Kidney epithelial cell (primary cell): ENCODE measurements at regions not wholly inside any gene's neighbourhood (a gene's known extent, or its start where the extent isn't known, plus 50 kb on each side); places are given as distances from the start of the nearest gene placed in this dataset.

Experiments used
- DNase-seq: peaks from one replicate; pipeline ENCODE4 v3.0.0-alpha.2; 2010; ENCODE audit warnings: low read depth
- H3K27me3 ChIP-seq: 2 replicates; pipeline ENCODE4 v1.6.0; 2011; ENCODE audit warnings: low read length; ENCODE audit not compliant: control insufficient read depth, insufficient read depth
- H3K36me3 ChIP-seq: 2 replicates; pipeline ENCODE4 v1.5.1; 2011; ENCODE audit warnings: low read length; ENCODE audit not compliant: control insufficient read depth, insufficient read depth
- H3K4me3 ChIP-seq: 2 replicates; pipeline ENCODE4 v1.5.1; 2011; ENCODE audit warnings: low read depth, mild to moderate bottlenecking, control low read depth, low read length
- CTCF ChIP-seq: IDR thresholded peaks from 2 replicates; pipeline ENCODE4 v1.5.1; 2011; ENCODE audit warnings: mild to moderate bottlenecking, moderate library complexity, low read length, control low read depth, inconsistent platforms; ENCODE audit not compliant: insufficient read depth, poor library complexity, severe bottlenecking

GRCh38 chr15:97196048-97197014, 764.2 kb upstream of the ARRDC4 start:
- no peak for DNase-seq
- H3K27me3 ChIP-seq: no peaks in the 10 kb centered on the region
- no peak for TF ChIP-seq CTCF
- H3K4me3 ChIP-seq: no peak overlapping the region
- H3K36me3 ChIP-seq: no peaks in the 10 kb centered on the region

- no peak for TF ChIP-seq CTCF
- no peak for DNase-seq
- no peaks in the 10 kb centered on the region for H3K36me3 ChIP-seq
- H3K4me3 ChIP-seq: no peak overlapping the region
- no peaks in the 10 kb centered on the region for H3K27me3 ChIP-seq
Measured at GRCh38 chr15:97199393-97200051, 761.0 kb upstream of the ARRDC4 start.

GRCh38 chr15:97200161-97200560, 760.3 kb upstream of the ARRDC4 start:
- no peaks in the 10 kb centered on the region for H3K27me3 ChIP-seq
- TF ChIP-seq CTCF: no peak
- H3K4me3 ChIP-seq: no peak overlapping the region
- no peaks in the 10 kb centered on the region for H3K36me3 ChIP-seq
- no peak for DNase-seq

GRCh38 chr15:97210277-97210676, 750.2 kb upstream of the ARRDC4 start:
- Histone ChIP-seq H3K36me3 (no peaks in the 10 kb centered on the region), H3K27me3 (no peaks in the 10 kb centered on the region), H3K4me3 (no peak overlapping the region)
- DNase-seq: no peak
- no peak for TF ChIP-seq CTCF

- no peak for DNase-seq
- Histone ChIP-seq H3K4me3 (no peak overlapping the region), H3K36me3 (no peaks in the 10 kb centered on the region), H3K27me3 (no peaks in the 10 kb centered on the region)
- no peak for TF ChIP-seq CTCF
Measured at GRCh38 chr15:97215629-97216028, 744.9 kb upstream of the ARRDC4 start.
